CD14-positive monocyte (primary cell): ENCODE measurements at regions not wholly inside any gene's neighbourhood (a gene's known extent, or its start where the extent isn't known, plus 50 kb on each side); places are given as distances from the start of the nearest gene placed in this dataset.

ENCODE experiments used
- DNase-seq, 3 donors: peaks; one replicate each; pipeline ENCODE4 v3.0.0-alpha.2; 2011 to 2022
- H2AFZ ChIP-seq: 2 replicates; pipeline ENCODE4 v1.6.0; 2012; ENCODE audit warnings: mild to moderate bottlenecking, low read depth, low read length, inconsistent platforms; ENCODE audit not compliant: insufficient read depth, poor library complexity, severe bottlenecking
- H3K27ac ChIP-seq, 2 donors: 1 replicate in 1 of 2; 2 replicates in 1 of 2; pipeline ENCODE4 v1.5.1; 2012 to 2013; ENCODE audit warnings: low read length in 2 of 2, control low read depth in 1 of 2, inconsistent platforms in 1 of 2, low read depth in 1 of 2, mild to moderate bottlenecking in 1 of 2
- H3K27me3 ChIP-seq, 2 donors: one replicate each; pipeline versions ENCODE4 v1.6.0 to v1.6.1; 2011 to 2013; ENCODE audit warnings: low read length in 2 of 2; ENCODE audit not compliant: control insufficient read depth in 2 of 2, insufficient read depth in 2 of 2
- H3K36me3 ChIP-seq, 2 donors: replicated peaks in 1 of 2; 1 replicate in 1 of 2; 2 replicates in 1 of 2; pipeline versions ENCODE4 v1.5.1 to v1.6.1; 2012 to 2013; ENCODE audit warnings: low read length in 2 of 2, control low read depth in 1 of 2, inconsistent platforms in 1 of 2, mild to moderate bottlenecking in 1 of 2; ENCODE audit not compliant: insufficient read depth in 2 of 2, control insufficient read depth in 1 of 2
- H3K4me1 ChIP-seq, 2 donors: 1 replicate in 1 of 2; 2 replicates in 1 of 2; pipeline versions ENCODE4 v1.5.1 to v1.6.1; 2012 to 2013; ENCODE audit warnings: low read length in 2 of 2, control low read depth in 1 of 2, inconsistent platforms in 1 of 2, mild to moderate bottlenecking in 1 of 2, moderate library complexity in 1 of 2; ENCODE audit not compliant: insufficient read depth in 2 of 2, control insufficient read depth in 1 of 2
- H3K4me2 ChIP-seq: replicated peaks from 2 replicates; pipeline ENCODE3; 2012; ENCODE audit warnings: low read length, moderate library complexity, mild to moderate bottlenecking; ENCODE audit not compliant: poor library complexity, severe bottlenecking; ENCODE audit errors: extremely low read depth
- H3K4me3 ChIP-seq, 3 experiments: fragments of 200-600 bp in 1 of 3; sonication (generic) in 1 of 3; replicated peaks in 1 of 3; 1 replicate in 2 of 3; 2 replicates in 1 of 3; pipeline ENCODE4 v1.5.1; 2011 to 2013; ENCODE audit warnings: low read length in 3 of 3, mild to moderate bottlenecking in 3 of 3, control low read depth in 2 of 3, low read depth in 2 of 3, inconsistent platforms in 1 of 3, moderate library complexity in 1 of 3
- H3K79me2 ChIP-seq: 2 replicates; pipeline ENCODE4 v1.6.0; 2012; ENCODE audit warnings: mild to moderate bottlenecking, control low read depth, inconsistent platforms, low read length, moderate library complexity; ENCODE audit not compliant: insufficient read depth
- H3K9ac ChIP-seq: 2 replicates; pipeline ENCODE4 v1.6.0; 2017; ENCODE audit warnings: low read length, mild to moderate bottlenecking; ENCODE audit not compliant: insufficient read depth, poor library complexity, severe bottlenecking
- H3K9me3 ChIP-seq, 2 donors: replicated peaks in 1 of 2; 1 replicate in 1 of 2; 2 replicates in 1 of 2; pipeline versions ENCODE4 v1.5.1 to v1.6.1; 2012 to 2013; ENCODE audit warnings: low read length in 2 of 2, control low read depth in 1 of 2; ENCODE audit not compliant: control insufficient read depth in 1 of 2, insufficient read depth in 1 of 2
- H4K20me1 ChIP-seq: 2 replicates; pipeline ENCODE4 v1.6.0; 2012; ENCODE audit warnings: mild to moderate bottlenecking, low read length, control low read depth, moderate library complexity; ENCODE audit not compliant: insufficient read depth
- H3K27ac Mint-ChIP-seq, 7 donors: one replicate each; pipeline ENCODE4 v1.8.0; 2020; ENCODE audit warnings: mild to moderate bottlenecking in 7 of 7, mixed read lengths in 7 of 7, moderate library complexity in 6 of 7, inconsistent platforms in 2 of 7
- H3K27me3 Mint-ChIP-seq, 3 donors: one replicate each; pipeline ENCODE4 v1.8.0; 2021 to 2022; ENCODE audit warnings: low read depth in 3 of 3, mild to moderate bottlenecking in 3 of 3, mixed read lengths in 3 of 3, moderate library complexity in 3 of 3, inconsistent platforms in 1 of 3
- H3K36me3 Mint-ChIP-seq, 2 donors: one replicate each; pipeline ENCODE4 v1.8.0; 2020; ENCODE audit warnings: mixed read lengths in 2 of 2, inconsistent platforms in 1 of 2, mild to moderate bottlenecking in 1 of 2
- H3K4me1 Mint-ChIP-seq: one replicate; pipeline ENCODE4 v1.8.0; 2020; ENCODE audit warnings: mild to moderate bottlenecking, mixed read lengths
- H3K4me3 Mint-ChIP-seq, 2 donors: one replicate each; pipeline ENCODE4 v1.8.0; 2020; ENCODE audit warnings: mild to moderate bottlenecking in 2 of 2, mixed read lengths in 2 of 2, moderate library complexity in 1 of 2
- H3K9me3 Mint-ChIP-seq, 7 donors: one replicate each; pipeline ENCODE4 v1.8.0; 2020 to 2022; ENCODE audit warnings: mixed read lengths in 7 of 7, mild to moderate bottlenecking in 6 of 7, moderate library complexity in 6 of 7, inconsistent platforms in 2 of 7
- WGBS: methylation state at CpG from one replicate; pipeline ENCODE4 v1.1.5; 2013; ENCODE audit warnings: missing lambda C conversion rate; ENCODE audit not compliant: insufficient coverage; 5-methylcytosine and 5-hydroxymethylcytosine counted together
- intact Hi-C, 2 donors: fragments of 100-400 bp; cut with micrococcal nuclease; formaldehyde crosslinking; loops; one replicate each; pipeline versions ENCODE4 v1.15.0 to v1.15.1; 2023
- TF ChIP-seq, protein P1 (sequence below): fragments of 200-600 bp; IDR thresholded peaks from one replicate; pipeline ENCODE4 v1.8.0; 2022; ENCODE audit warnings: antibody characterized with exemption, mild to moderate bottlenecking

DNA sequence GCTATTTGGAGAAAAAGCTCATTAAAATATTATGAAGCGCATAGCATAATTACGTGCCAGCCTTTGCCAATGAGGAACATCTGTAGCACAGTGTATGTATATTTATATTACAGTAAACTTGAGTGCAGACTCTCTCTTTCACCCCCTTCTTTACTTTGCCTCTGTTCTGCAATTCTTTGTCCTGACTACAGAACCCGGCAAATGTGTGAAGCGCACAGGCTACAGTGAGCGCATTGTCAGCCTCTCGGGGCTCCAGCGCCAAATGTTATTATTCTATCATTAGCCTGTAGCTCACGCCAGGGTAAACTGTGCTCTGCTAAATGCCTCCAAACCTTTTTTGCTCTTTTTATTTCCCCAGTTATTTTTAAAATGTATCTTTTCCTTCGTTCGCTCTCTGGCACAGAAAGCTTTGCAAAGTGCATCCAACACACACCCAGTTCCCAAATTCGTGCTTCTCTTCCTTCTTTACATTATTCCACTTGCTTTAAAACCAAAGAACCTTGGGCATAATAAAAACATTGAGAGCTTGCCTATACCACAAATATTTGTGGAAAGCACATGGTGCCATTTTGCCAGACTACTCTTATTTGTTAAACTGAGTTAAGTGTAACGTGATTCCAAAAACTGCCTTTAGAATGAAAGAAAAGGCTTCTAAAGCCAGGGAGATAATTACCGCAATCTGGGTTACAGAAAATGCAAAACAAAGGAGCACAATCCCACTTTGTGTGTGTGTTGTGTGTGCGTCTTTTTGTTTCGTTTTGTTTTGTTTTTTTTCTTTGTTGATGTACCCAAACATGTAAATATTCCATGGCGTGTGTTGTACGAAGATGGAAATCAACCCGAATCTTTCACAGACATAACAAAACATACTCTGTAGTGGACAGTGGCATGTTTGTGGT, 164.1 kb upstream of the MPDZ start:
- Mint-ChIP-seq H3K9me3 (no peaks in the 10 kb centered on the region), H3K27ac (no peak overlapping the region), H3K36me3 (no peaks in the 10 kb centered on the region), H3K27me3 (peaks cover 0 to 2% (median 0%) of the 10 kb centered on the region in 3 donors), H3K4me3 (no peak overlapping the region), H3K4me1 (no peaks in the 10 kb centered on the region)
- Histone ChIP-seq H3K79me2 (no peaks in the 10 kb centered on the region), H3K9me3 (no peaks in the 10 kb centered on the region), H3K36me3 (no peaks in the 10 kb centered on the region), H3K4me1 (no peaks in the 10 kb centered on the region), H4K20me1 (no peaks in the 10 kb centered on the region), H2AFZ (no peak overlapping the region), H3K9ac (no peak overlapping the region), H3K4me2 (no peak overlapping the region), H3K27ac (no peak overlapping the region), H3K27me3 (no peaks in the 10 kb centered on the region), H3K4me3 (no peak overlapping the region)
- intact Hi-C loops: no loop called here
- WGBS: 96% methylated on average over 9 of the region's 18 CpGs
- no peak for DNase-seq
- TF ChIP-seq, protein P1, sequence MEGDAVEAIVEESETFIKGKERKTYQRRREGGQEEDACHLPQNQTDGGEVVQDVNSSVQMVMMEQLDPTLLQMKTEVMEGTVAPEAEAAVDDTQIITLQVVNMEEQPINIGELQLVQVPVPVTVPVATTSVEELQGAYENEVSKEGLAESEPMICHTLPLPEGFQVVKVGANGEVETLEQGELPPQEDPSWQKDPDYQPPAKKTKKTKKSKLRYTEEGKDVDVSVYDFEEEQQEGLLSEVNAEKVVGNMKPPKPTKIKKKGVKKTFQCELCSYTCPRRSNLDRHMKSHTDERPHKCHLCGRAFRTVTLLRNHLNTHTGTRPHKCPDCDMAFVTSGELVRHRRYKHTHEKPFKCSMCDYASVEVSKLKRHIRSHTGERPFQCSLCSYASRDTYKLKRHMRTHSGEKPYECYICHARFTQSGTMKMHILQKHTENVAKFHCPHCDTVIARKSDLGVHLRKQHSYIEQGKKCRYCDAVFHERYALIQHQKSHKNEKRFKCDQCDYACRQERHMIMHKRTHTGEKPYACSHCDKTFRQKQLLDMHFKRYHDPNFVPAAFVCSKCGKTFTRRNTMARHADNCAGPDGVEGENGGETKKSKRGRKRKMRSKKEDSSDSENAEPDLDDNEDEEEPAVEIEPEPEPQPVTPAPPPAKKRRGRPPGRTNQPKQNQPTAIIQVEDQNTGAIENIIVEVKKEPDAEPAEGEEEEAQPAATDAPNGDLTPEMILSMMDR: no peak

GRCh38 chr9:13439685-13440476, 160.4 kb upstream of the MPDZ start:
- Mint-ChIP-seq H3K9me3 (no peaks in the 10 kb centered on the region), H3K27ac (no peak overlapping the region), H3K4me3 (no peak overlapping the region), H3K27me3 (peaks cover 0 to 2% (median 2%) of the 10 kb centered on the region in 3 donors), H3K36me3 (no peaks in the 10 kb centered on the region), H3K4me1 (no peaks in the 10 kb centered on the region)
- intact Hi-C loops: no loop called here
- Histone ChIP-seq H3K36me3 (no peaks in the 10 kb centered on the region), H3K4me1 (no peaks in the 10 kb centered on the region), H3K79me2 (no peaks in the 10 kb centered on the region), H3K27ac (no peak overlapping the region), H3K9ac (no peak overlapping the region), H3K27me3 (no peaks in the 10 kb centered on the region), H3K9me3 (no peaks in the 10 kb centered on the region), H3K4me2 (no peak overlapping the region), H2AFZ (no peak overlapping the region), H4K20me1 (no peaks in the 10 kb centered on the region), H3K4me3 (no peak overlapping the region)
- WGBS: no CpG with 5 or more reads among the region's 3 CpGs
- TF ChIP-seq, protein P1: no peak
- DNase-seq: no peak
